HFF-Myc (cell line): ENCODE measurements at regions not wholly inside any gene's neighbourhood (a gene's known extent, or its start where the extent isn't known, plus 50 kb on each side); places are given as distances from the start of the nearest gene placed in this dataset.

ENCODE experiments used
- DNase-seq: peaks from one replicate; pipeline ENCODE4 v3.0.0-alpha.2; 2011; ENCODE audit warnings: low read depth; ENCODE audit errors: extremely low read depth
- H3K4me3 ChIP-seq: replicated peaks from 2 replicates; pipeline ENCODE4 v1.5.1; 2011; ENCODE audit warnings: low read depth, mild to moderate bottlenecking, control low read depth, low read length
- CTCF ChIP-seq: IDR thresholded peaks from 2 replicates; pipeline ENCODE4 v1.5.1; 2012; ENCODE audit warnings: mild to moderate bottlenecking, low read depth, low read length, control low read depth; ENCODE audit errors: missing control alignments

GRCh38 chr7:131119381-131119780, 208.3 kb upstream of the MKLN1 start:
- no peak for TF ChIP-seq CTCF
- no peak for DNase-seq
- H3K4me3 ChIP-seq: no peak overlapping the region

- no peak for TF ChIP-seq CTCF
- H3K4me3 ChIP-seq: no peak overlapping the region
- DNase-seq: no peak
Measured at GRCh38 chr7:131122394-131122793, 205.3 kb upstream of the MKLN1 start.

GRCh38 chr7:131124001-131124629, 203.6 kb upstream of the MKLN1 start:
- TF ChIP-seq CTCF: no peak
- no peak for DNase-seq
- no peak overlapping the region for H3K4me3 ChIP-seq

GRCh38 chr7:131124867-131125266, 202.8 kb upstream of the MKLN1 start:
- no peak overlapping the region for H3K4me3 ChIP-seq
- DNase-seq: no peak
- TF ChIP-seq CTCF: no peak

- no peak overlapping the region for H3K4me3 ChIP-seq
- no peak for TF ChIP-seq CTCF
- DNase-seq: no peak
Measured at GRCh38 chr7:131130324-131130723, 197.4 kb upstream of the MKLN1 start.

GRCh38 chr7:131131012-131131745, 196.5 kb upstream of the MKLN1 start:
- no peak overlapping the region for H3K4me3 ChIP-seq
- DNase-seq: no peak
- no peak for TF ChIP-seq CTCF
